GM21526 (cell line): ENCODE measurements at regions not wholly inside any gene's neighbourhood (a gene's known extent, or its start where the extent isn't known, plus 50 kb on each side); places are given as distances from the start of the nearest gene placed in this dataset.
"Not testable (repeated sequence)": the region's sequence is repeated elsewhere in the genome, so short reads cannot be mapped to it uniquely, and the experiment has no call there.

Experiments
- ATAC-seq: cut with Tn5 transposase; IDR thresholded peaks from one replicate; pipeline ENCODE4 v1.9.1; 2021; ENCODE audit warnings: moderate library complexity; ENCODE audit not compliant: unreplicated experiment, low FRiP score

DNA sequence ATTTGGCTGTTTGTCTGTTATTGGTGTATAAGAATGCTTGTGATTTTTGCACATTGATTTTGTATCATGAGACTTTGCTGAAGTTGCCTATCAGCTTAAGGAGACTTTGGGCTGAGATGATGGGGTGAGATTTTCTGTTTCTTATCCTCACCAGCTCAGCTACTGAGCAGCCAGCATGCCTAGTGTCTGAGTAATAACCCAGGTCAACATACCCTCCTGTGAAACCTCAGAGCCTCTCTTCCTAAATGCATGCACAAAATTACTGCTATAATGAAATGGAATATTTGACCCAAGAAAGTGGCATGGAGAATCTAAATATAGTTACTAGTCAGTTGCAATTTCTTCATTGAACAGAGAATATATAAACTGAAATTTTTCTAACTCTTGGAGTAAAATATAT is 220.8 kb downstream of the MINAR1 start:
- not testable (repeated sequence) for ATAC-seq

DNA sequence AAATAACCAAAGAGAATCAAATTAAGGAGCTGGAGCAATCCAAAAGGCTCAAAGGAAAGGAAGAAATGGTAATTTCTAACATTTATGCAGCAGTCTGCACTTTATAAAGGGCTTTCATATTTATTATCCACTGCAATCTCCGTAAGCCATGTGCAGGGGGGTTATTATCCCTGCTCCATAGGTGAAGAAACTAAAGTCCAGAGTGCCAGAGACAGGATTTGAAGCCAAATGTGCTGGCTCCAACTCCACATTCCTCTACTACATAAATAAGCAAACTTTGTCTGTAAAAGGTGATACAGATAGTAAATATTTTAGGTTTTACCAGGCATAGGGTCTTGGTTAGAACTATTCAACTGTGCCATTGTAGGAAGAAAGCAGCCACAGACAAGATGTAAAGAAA is 221.4 kb downstream of the MINAR1 start:
- no peak for ATAC-seq

DNA sequence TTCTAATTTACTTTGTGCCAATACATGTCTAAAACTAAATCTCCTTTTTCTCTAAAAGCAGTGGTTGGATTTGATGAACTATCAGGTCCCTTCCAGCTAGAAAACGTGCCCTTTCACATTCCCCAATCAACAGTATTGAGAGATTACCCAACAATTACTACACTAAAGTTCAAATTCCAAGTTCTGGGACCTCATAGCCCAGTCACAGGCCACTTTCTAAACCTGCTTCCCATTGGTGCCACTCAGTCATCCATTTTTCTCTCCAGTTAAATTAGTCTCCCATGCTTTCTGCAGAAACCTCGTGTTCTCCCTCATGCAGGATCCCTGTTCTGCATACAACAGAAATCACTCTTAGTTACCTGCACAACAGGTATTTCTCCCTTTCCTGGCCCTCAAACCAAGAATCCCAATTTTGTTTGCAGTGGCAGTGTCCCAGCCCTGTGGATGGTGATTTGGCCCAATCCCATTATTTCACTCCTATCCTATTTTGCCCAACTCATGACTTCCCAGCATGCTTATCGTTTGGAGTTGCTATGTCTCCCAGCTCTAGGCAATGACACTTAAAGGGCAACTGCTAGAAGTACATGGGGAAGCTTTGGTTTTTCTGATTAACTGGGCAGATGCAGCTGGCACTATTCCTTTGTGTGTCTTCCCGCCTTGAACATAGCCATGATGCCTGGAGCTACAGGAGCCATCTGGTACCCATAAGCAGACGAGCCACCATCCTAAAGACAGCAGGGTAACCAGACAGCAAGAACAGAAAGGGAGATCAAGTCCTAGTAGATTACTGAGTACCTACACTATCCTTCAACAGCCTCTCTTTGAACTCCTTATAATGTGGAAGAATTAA is 224.2 kb downstream of the MINAR1 start:
- ATAC-seq, result no peak

DNA sequence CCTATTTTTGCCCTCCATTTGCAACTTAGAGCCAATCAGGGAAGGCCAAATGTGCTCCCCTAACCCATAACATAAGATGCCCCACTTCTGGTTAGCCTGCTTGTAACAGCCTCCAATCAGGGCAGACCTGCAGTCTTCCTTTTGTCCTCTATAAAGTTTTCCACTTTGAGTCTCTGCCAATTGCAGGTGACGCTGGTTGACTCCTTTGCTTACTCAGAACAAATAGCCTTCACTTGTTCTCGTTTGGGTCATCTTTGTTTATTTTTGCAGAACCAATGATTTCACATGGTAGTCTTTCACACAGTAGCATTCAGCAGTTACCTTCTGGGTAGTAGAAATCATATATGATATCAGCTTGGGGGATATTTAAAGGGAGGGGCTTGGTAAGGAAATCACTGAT is 225.6 kb downstream of the MINAR1 start:
- no peak for ATAC-seq

DNA sequence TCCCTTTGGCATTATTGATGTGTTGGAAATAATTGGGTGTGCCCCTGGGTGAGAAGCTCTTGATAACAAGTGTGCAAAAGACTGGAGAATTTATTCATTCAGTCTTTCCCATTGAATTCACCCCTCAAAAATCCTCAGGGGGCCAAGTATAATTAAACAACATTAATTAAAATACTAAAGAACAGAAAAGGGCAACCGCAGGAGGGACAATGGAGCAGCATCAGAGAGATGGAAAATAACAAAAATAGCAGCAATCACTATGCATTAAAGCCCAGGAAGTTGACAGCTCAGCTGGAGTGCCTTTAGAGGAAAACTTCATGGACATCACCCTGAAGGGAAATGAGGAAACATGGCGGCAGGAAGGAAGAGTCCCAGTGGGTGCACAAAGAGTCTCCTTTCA is 227.6 kb downstream of the MINAR1 start:
- no peak for ATAC-seq

DNA sequence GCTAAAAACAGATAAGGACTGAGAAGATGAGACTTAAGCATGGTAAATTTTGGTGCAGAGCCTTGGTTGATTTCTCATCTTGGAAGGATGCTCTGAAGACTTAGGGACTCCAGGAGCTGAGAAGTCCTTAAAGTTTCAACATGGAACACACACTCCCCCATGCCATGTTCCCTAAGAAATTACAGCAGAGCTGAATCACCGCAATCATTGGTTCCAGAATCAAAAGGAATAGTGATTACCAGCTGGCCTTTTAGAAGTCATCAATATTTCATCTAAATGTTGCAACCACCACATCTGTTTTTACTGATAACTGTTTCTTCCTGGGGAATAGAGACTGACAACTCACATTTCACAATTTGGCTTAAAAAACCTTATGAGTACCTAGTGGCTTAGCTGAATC is 229.3 kb downstream of the MINAR1 start:
- ATAC-seq, result no peak

DNA sequence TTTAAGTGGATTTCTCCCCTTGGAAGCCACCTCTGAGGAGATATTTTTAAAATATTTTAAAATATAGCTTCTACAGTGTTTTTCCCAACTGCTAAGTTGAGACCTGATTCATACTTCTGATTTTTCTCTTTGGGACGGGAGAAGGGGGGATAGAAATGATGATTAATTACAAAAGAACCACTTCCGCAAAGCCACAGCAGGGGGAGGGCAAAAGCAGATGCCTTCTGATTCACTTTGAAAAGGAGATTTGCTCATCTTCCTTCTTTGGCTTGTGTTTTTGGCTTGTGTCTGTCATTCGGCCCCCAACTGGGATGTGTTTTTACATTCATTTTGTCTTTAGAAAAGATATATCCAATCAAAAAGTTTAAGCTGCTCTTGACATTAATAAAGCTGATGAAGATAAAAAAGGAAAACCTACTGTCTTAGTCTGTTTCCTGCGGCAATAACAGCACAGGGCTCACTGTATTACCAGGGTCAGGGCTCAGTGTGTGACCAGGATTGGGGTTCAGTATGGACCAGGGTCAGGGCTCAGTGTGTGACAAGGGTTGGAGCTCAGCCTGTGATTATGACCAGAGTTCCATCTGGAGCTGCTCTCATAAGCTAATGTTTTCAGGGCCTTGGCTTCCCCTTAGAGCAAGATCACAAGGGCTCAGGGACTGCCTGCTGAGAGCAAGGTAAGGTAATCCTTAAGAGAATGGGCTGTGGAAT is 223.2 kb downstream of the MTHFS start:
- ATAC-seq, result peak; percentile 76

- no peak for ATAC-seq
Measured at GRCh38 chr15:79674124-79674465, 222.7 kb downstream of the MTHFS start.

DNA sequence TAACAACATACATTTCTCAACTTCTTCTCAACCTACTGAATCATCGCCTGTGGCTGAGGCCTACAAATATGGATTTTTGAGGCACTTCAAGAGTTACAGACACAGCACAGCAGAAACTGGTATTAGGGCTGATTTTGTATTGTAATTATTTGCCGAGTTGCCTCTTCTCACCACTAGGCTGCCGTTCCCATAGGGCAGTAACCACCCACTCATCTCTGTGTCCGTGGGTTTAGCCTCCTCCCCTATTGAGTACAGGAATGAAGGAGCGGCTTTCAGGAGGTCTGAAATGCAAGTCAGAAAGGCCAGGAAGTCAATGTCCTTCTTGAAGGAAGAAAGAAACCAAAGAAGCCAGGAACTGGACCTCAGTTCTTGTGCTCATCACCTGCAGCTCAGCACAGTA is 220.8 kb downstream of the MTHFS start:
- ATAC-seq, result no peak

- ATAC-seq, result no peak
Measured at GRCh38 chr15:79676621-79677020, 220.2 kb downstream of the MTHFS start.

DNA sequence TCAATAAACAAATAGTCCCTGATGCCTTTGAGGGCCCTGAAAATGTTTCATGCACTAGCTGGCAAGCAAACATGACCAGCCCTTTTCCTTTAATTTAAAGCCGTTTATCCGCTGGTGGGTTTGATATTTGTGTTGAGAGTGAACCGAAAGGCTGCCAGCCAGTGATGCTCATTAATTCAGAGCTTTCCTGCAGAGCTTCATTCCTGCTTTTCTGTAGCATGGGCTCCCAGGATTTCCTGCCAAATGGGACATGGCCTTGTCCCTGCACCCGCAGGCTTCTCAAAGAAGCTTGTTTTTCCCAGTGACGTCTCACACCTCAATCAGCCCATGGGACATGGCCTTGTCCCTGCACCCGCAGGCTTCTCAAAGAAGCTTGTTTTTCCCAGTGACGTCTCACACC is 219.6 kb downstream of the MTHFS start:
- ATAC-seq, result no peak

GRCh38 chr15:79678032-79678701 is 218.6 kb downstream of the MTHFS start:
- ATAC-seq, result no peak

DNA sequence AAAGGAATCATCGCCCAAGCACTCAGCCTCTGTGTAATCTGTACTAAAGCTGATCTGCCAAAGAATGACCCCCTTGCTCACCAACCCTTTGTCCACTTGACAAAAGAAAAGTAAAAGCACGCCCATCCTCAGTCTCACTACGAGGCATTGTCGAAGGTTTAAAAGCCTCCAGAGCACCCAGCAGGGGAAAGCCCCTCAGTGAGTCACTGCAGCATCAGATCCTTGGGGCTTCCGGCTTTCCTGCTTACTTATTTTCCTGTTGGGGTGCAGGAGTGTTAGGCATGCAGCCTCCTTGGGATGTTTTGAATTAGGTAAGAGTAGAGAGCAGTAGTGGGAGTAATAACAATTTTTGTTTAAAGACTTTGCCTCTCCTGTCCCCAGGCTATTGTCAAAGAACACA is 216.1 kb downstream of the MTHFS start:
- no peak for ATAC-seq

GRCh38 chr15:79682285-79682684 is 214.5 kb downstream of the MTHFS start:
- no peak for ATAC-seq

- no peak for ATAC-seq
Measured at GRCh38 chr15:79682851-79683288, 213.9 kb downstream of the MTHFS start.

DNA sequence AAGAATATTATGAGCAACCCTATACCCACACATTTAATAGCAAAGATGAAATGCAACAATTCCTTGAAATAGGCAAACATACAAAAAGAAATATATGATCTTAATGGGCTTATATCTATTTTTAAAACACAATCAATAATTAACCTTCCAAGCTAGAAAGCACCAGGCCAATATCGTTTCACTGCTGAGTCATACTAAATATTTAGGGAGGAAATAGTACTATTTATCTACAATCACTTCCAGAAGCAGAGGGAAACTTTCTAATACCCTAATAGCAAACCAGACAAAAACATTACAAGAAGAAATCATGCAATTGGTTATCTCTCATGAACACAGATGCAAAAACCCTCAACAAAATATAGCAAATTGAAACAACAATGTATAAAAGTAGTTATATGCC is 207.8 kb downstream of the MTHFS start:
- no peak for ATAC-seq

- no peak for ATAC-seq
Measured at GRCh38 chr15:79700951-79701480, 195.8 kb downstream of the MTHFS start.

- no peak for ATAC-seq
Measured at GRCh38 chr15:79702621-79703020, 194.2 kb downstream of the MTHFS start.

GRCh38 chr15:79721256-79721655 is 175.6 kb downstream of the MTHFS start:
- no peak for ATAC-seq

- no peak for ATAC-seq
Measured at GRCh38 chr15:79724312-79724711, 172.5 kb downstream of the MTHFS start.

- no peak for ATAC-seq
Measured at GRCh38 chr15:79724804-79725203, 172.0 kb downstream of the MTHFS start.
